ENCODE measurements at regions not wholly inside any gene's neighbourhood (a gene's known extent, or its start where the extent isn't known, plus 50 kb on each side); places are given as distances from the start of the nearest gene placed in this dataset.
"Not testable (repeated sequence)": the region's sequence is repeated elsewhere in the genome, so short reads cannot be mapped to it uniquely, and the experiment has no call there.

DNA sequence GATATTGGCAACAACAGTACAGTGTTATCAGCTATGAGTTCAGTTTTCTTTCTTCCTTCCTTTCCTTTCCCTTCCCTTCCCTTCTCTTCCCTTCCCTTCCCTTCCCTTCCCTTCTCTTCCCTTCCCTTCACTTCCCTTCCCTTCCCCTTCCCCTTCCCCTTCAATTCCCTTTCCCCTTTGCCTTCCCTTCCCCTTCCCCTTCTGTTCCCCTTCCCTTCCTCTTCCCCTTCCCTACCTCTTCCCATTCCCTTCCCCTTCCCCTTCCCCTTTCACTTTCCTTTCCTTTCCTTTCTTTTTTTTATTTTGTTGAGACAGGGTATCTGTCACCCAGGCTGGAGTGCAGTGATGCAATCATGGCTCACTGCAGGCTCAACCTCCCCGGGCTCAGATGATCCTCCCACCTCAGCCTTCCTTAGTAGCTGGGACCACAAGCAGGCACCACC lies 72.3 kb upstream of the CAPZB start:
- no peaks in the 10 kb centered on the region for H3K27me3 ChIP-seq
- peaks cover 0 to under 1% (median 0%) of the 10 kb centered on the region in 4 donors for H3K4me1 ChIP-seq
- no peak overlapping the region for H3K4me3 ChIP-seq
- 76 to 78% methylated on average over 1 of the region's 1 CpG for WGBS, 2 donors
- no peak overlapping the region for H3K27ac ChIP-seq
- intact Hi-C loops (cut with DNase I) = no loop called here
- no peaks in the 10 kb centered on the region for H3K36me3 ChIP-seq
- TF ChIP-seq EP300 (IDR thresholded peaks at IDR 0.05) (no peak), POLR2A (IDR thresholded peaks at IDR 0.05) (no peak), POLR2AphosphoS5 (IDR thresholded peaks at IDR 0.05) (no peak), CTCF (IDR thresholded peaks at IDR 0.05) (no peak)
- H3K9me3 ChIP-seq = no peaks in the 10 kb centered on the region
- no peak for DNase-seq

GRCh38 chr1:19554090-19554489 lies 68.8 kb upstream of the CAPZB start:
- Histone ChIP-seq H3K4me1 (no peaks in the 10 kb centered on the region), H3K27me3 (no peaks in the 10 kb centered on the region), H3K36me3 (no peaks in the 10 kb centered on the region), H3K4me3 (no peak overlapping the region), H3K27ac (no peak overlapping the region), H3K9me3 (no peaks in the 10 kb centered on the region)
- TF ChIP-seq POLR2A (IDR thresholded peaks at IDR 0.05) = no peak
- no peak for TF ChIP-seq CTCF (IDR thresholded peaks at IDR 0.05)
- no peak for TF ChIP-seq EP300 (IDR thresholded peaks at IDR 0.05)
- TF ChIP-seq POLR2AphosphoS5 (IDR thresholded peaks at IDR 0.05) = no peak
- intact Hi-C loops (cut with DNase I) = no loop called here
- DNase-seq = no peak

DNA sequence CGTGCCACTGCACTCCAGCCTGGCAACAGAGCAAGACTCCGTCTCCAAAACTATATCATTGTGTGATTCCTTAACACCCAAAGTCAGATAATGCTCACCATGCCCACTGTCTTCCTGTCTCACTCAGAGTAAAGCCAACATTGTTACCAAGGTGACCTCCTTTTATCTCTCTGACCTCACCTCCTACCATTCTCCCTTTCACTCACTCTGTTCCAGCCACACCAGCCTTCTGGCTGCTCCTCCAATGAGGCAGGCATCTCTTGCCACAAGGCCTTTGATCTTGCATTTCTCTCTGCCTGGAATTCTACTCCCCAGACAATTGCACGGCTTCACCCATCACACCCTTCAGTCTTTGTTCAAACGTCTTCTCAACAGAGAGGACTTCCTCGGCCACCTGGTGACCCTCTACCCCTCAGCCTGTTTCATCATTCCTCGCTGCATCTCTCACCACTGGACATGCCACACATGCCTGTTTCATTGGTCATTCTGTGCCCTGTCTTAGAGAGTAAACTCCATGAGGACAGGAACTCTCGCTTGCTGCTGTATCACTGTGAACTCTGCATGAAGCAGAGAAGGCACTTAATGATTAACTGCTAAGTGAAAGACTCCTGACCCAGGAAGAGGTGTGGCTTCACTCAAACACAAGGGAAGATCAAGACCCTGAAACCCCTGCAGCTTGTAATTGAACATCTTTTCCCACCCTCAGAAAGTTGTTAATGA lies 67.1 kb upstream of the CAPZB start:
- intact Hi-C loops (cut with DNase I) = no loop called here
- Histone ChIP-seq H3K27me3 (no peaks in the 10 kb centered on the region), H3K4me3 (no peak overlapping the region), H3K36me3 (no peaks in the 10 kb centered on the region), H3K27ac (no peak overlapping the region), H3K9me3 (peaks cover 0 to 2% (median 0%) of the 10 kb centered on the region in 4 donors), H3K4me1 (no peaks in the 10 kb centered on the region)
- 83 to 91% methylated on average over 7 of the region's 7 CpGs for WGBS, 2 donors
- TF ChIP-seq POLR2AphosphoS5 (IDR thresholded peaks at IDR 0.05) (no peak), POLR2A (IDR thresholded peaks at IDR 0.05) (no peak), EP300 (IDR thresholded peaks at IDR 0.05) (no peak), CTCF (IDR thresholded peaks at IDR 0.05) (no peak)
- DNase-seq = no peak

GRCh38 chr1:19551837-19552236 lies 66.5 kb upstream of the CAPZB start:
- H3K36me3 ChIP-seq; intact Hi-C loops (cut with DNase I); H3K4me3 ChIP-seq; H3K4me1 ChIP-seq; H3K9me3 ChIP-seq; H3K27me3 ChIP-seq; H3K27ac ChIP-seq; DNase-seq: not testable (repeated sequence)
- 76 to 88% methylated on average over 6 of the region's 6 CpGs for WGBS, 2 donors

DNA sequence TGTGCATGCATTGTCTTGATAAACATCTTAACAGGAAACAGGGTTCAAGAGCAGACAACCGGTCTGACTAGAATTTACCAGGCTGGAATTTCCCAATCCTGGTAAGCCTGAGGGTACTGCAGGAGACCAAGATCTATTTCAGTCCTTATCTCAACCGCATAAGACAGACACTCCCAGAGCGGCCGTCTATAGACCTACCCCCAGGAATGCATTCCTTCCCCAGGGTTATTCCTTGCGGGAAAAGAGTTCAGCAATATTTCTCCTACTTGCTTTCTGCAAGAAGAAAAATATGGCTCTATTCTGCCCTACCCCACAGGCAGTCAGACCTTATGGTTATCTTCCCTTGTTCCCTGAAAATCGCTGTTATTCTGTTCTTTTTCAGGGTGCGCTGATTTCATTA lies 65.1 kb upstream of the CAPZB start:
- H3K4me3 ChIP-seq; H3K27me3 ChIP-seq; H3K27ac ChIP-seq; H3K4me1 ChIP-seq; intact Hi-C loops (cut with DNase I); DNase-seq; H3K36me3 ChIP-seq: not testable (repeated sequence)
- peaks cover 0 to 11% (median 0%) of the 10 kb centered on the region in 4 donors for H3K9me3 ChIP-seq
- 85 to 89% methylated on average over 7 of the region's 7 CpGs for WGBS, 2 donors

DNA sequence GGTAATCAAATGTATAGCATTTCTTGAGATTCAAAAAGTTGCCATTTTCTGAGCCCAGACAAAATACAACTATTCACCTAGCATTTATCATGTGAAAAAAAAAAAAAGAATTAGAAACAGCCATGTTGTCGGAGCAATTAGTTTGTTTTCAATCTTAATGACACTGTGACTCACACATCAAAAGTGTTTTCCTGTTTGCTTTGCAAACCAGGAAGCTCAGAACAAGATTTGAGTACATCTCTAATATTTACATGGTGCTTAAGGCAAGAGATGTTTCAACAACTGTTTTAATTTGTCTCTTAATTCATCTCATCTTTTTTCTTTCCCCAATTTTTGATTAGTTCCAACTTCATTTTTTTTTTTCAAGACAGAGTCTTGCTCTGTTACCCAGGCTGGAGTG lies 62.5 kb upstream of the CAPZB start:
- no peak overlapping the region for H3K4me3 ChIP-seq
- no peaks in the 10 kb centered on the region for H3K36me3 ChIP-seq
- H3K27me3 ChIP-seq = no peaks in the 10 kb centered on the region
- H3K4me1 ChIP-seq = no peaks in the 10 kb centered on the region
- H3K27ac ChIP-seq = no peak overlapping the region
- H3K9me3 ChIP-seq = peaks cover 0 to 11% (median 0%) of the 10 kb centered on the region in 4 donors
- 19 to 64% methylated on average over 1 of the region's 1 CpG for WGBS, 2 donors
- intact Hi-C loops (cut with DNase I) = no loop called here
- DNase-seq = no peak
- no peak for TF ChIP-seq CTCF (IDR thresholded peaks at IDR 0.05)
- no peak for TF ChIP-seq EP300 (IDR thresholded peaks at IDR 0.05)
- no peak for TF ChIP-seq POLR2AphosphoS5 (IDR thresholded peaks at IDR 0.05)
